ENCODE measurements at regions not wholly inside any gene's neighbourhood (a gene's known extent, or its start where the extent isn't known, plus 50 kb on each side); places are given as distances from the start of the nearest gene placed in this dataset.

DNA sequence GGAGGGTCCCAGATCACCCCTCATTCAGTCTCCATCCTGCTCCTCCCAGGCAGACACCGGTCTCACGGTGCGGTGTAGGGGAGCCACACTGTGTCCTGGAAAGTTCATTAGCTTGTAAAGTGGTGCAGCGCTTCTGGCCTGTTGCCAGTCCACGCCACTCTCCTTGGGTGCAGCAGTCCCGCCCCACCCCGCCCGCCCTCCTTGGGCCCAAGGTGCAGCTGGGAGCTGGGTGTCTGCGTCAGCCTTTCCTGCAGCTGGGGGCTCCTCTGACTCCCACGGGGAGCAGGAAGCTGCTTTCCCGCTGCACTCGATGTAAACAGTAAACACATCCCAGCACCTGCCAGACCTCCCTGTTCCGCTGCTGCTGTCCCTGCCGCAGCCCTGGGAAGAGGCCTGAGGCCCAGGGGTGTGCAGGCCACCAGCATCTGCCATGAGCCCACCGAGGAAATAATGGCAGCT is 53.8 kb upstream of the ASB18 start:
- DNase-seq (ENCODE audit: low read depth) = no peak

DNA sequence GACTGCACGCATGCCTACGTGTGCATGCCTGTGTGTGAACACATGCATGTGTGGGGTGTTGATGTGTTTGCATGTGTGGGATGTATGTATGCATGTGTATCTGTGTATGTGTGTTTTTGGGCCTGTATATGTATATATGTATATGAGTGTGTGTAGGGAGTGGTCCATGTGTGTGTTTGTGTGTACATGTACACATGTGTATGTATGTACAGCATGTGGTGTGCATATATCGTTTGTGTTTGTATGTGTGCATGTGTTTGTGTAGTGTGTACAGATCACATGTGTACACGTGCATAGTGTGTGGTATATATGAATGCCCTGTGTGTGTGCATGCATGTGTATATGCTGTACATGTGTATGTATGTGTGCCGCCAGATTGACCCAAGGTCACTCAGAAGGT is 54.2 kb upstream of the ASB18 start:
- DNase-seq (ENCODE audit: low read depth) = no peak

DNA sequence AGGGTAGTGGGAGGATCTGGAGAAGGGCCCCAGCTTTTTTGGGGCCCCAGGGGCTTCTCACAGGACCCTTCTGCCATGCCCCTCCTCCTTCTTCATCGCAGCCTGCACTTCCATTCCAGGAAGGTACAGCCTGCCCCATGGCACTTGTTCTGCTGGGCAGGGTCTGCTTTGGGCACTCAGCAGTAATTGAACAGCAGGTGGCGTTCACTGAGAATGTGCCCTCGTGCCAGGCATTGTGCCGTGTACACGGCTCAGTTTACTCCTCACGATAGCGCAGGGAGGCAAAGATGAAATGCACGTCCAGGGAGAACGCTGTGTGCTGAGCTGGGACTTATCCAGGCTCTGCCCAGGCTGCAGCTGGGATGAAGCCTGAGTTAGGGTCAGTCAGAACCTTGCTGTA is 54.8 kb upstream of the ASB18 start:
- no peak for DNase-seq (ENCODE audit: low read depth)

DNA sequence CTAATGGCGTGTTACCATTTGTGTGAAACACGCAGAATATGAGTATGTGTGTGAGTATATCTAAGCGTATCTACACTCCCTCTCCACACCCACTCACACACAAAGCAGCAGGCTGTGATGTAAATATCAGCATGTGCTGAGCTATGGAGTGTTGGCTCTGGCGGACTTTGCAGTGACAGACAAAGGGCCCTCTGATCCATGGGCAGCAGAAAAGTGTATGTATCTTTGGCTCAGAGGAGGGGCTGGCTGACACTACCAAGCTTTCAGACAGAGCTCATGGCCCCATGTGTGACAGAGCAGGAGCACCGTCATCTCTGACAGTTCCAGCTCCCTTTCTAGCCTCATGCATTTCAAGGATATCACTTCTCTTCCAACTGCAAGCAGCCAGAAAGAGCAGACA is 57.2 kb upstream of the ASB18 start:
- DNase-seq (ENCODE audit: low read depth) = no peak

DNA sequence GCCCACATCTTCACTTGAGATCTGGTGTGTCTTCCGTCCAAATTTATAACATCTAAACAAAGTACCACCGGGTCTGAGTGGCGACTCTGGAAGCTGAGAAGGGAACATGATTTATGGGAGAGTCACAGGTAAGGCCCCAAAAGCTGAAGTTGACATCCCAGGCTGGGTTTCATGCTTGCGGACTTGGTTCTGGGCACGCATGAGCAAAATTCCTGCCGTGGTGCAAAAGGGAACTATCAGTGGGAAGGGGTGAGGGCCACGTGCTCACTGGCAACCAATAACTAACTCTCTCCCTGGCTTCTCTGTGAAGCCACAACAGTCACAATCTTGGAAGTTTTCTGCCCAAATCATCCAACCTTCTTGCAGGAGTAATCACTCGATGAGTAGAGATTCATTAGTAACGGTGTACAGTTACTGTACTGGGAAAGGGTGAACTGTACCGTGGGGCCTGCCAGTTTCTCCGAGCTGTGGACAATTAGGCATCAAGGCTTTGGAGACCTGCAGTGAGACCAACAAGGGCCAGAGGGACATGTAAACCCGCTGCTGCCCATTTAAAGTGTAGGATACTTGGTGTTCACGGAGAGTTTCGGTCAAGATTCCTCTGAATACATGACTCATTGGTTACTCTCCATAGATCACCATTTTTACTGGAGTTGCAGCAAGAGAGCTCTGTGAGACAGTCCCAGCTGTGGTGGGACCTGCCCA is 69.4 kb upstream of the ASB18 start:
- DNase-seq (ENCODE audit: low read depth) = no peak

DNA sequence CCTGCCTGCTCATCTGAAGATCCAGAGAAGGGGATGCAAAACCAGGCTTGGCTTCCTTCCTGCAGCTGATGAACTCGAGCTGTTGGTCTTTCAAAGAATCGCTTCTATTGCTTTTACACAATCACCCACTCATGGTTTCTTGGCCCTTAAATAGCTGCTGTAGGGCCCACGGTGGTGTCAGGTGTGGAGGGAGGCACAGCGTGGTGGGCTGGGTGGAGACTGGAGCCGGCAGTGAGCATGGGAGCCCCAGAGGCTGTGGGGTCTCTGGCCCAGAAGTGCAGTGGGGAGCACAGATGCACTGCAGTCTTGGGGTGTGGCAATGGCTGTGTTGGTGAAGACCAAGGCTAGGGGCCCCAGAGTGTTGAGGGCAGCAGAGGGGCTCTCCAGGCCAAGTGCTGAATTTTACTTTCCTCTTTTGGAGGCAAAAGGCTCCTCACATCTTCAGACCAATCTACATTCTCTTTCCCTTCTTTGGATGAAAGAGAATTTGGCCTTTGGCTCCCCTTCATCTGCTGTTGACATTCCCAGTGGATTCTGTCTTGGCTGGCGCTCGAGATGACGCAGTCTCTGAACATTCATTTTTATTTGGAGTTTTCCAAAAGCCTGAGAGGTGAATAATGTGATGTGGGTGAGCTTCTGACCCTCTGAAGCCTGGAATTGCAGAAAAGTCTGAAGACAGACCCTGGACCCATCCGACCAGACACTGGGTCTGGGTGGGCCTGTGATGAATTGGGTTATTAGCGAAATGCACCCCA is 70.1 kb upstream of the ASB18 start:
- no peak for DNase-seq (ENCODE audit: low read depth)

DNA sequence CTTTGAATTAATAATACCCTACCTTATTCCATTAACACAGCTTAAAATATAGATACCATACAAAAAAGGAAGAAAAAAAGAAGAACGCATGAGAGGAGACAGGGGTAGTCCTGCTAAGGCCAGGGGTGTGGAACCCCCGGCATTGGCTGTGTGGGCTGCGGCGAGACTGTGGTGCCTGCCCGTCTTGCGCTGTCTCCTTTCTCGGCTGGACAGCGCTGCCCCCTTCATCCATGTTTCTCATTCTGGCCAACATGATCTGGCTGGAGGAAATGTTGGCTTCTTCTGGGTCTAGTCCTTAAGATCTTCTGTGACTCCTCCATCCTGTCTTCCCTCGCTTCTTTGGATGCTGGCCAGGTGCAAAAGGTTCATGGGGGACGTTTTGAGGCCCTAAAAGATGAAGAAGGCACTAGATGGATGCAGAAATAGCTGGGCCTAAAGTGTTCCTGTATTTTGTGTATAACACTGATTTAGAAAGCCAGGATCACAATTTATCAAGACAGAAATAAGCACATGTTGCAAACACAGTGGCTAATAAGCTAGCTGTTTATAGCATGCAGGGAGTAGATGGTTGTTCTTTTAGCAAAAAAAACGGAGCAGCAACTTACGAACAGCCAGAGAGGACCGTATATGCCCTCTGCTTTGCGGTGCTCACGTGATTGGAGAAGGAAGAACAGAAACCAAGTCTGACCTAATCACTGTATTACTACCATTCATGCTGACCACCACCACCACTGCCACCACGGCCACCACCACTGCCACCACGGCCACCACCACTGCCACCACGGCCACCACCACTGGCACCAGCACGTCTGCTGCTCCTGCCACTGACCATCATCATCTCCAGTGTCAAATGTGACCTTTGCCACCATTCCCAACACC is 71.7 kb upstream of the ASB18 start:
- no peak for DNase-seq (ENCODE audit: low read depth)

DNA sequence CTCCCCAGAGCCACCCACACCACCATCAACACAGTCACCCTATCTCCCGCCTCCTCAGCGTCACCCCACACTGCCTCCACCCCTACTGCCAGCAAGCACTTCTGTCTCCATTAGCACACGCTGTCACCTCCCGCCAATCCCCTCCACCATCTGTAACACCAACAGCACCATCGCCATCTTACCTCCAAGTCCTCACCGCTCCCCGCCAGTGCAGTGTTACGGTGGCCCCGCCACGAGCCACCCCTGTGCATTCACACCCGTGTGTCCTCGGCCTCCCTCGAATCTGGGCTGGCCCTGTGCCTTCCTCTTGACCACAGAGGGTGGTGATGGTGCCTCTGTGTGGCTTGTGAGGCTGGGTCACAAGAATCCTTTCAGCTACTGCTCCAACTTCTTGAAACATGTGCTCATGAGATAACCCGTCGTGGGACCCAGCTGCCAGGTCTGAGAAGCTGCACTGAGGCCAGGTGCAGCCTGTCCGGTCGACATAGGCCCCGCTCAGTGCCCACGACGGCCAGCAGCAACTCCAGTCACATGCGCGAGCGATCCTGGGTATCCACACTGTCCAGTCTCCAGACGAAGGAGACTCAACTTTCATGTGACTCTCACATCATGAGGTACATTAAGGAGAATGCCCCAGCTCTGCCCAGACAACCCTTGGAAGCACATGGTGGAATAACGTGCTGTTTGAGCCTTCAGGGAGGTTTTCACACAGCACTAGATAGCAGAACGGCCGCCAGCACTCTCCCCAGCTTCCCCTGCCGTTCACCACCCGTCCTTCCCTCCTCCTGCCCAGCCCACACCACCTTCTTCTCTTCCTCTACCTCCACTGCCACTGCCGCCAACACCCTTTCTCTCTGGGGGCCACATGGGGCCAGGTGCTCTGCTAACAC is 72.6 kb upstream of the ASB18 start:
- no peak for DNase-seq (ENCODE audit: low read depth)

DNA sequence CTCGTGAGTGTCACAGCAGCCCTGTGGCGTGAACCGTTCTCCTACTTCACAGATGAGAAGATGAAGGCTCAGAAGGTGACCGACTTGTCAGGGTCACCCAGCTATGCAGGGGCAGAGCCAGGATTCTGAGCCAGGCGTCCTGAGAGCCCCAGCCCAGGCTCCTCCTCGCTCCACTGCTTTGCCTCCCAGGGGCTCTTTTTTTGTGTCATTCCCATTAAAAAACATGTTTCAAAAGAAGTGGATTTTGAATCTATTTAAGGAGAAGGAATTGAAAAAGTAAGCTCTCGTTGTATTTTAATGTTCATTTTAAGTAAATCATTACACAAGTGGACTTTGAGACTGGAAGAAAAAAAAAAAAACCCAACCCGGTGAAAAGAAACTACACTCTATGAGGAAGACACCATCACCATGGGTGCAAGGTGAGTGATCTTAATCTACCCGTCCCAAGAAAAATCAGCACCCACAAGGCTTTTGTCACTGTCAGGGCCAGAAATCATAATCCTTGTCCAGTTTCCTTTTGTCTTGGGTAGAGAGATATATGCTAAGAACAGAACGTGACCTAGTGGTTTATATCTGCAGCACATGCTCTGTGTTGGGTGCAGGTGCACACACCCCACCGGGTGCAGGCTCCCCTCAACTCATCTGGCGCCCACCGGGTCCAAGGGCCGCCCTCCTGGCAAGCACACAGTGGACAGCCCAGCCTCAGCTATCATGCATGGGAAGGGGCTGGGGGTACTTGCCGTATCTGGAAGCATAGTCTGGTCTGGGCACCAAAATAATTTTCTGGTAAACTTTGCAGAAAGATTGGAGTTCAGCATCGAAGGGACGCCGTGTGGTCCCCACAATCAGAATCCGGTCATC is 73.5 kb upstream of the ASB18 start:
- no peak for DNase-seq (ENCODE audit: low read depth)

DNA sequence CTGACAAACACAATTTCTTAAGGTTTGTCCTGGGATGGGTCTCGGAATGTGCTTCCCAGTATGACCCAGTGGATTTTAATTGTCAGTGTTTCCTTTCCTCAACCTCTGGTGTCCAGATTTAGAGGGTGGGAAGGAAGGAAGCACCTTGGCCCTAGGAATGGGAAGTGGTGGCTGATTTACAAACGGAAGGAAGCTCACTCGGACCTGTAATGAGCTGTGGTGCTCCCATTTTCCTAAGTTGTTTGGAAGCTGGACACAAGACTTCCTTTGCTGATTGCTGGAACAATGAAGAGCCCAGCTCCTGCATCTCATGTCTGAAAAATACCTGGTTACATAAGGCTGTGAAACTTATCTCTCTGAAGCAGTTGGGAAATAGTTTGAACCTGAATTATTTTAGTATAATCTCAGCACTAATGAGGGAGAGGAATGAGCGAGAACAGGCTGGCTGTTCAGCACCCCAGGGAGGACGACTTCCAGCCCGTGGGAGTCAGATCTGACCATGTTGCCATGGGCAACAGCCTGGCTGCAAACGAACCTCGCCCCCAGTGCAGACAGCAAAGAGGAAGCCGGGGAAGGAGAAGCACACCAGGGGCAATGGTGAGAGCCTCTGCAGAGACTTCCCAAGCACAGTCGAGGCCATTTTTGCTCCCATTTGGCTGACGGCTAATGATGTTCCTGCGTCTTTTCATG is 74.4 kb upstream of the ASB18 start:
- no peak for DNase-seq (ENCODE audit: low read depth)

DNA sequence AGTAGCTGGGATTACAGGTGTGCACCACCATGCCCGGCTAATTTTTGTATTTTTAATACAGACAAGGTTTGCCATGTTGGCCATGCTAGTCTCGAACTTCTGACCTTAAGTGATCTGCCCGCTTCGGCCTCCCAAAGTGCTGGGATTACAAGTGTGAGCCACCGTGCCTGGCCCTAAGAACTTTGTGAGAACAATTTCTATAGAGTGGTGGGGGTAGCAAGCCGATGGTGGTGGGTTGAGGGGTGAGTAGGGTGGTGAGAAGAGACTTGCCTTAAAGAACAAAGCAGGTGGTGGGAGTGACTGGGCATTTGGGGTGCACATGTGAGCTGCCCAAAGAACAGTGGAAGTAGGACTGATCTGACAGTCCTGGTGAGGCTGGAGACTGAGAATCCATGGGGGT is 76.0 kb upstream of the ASB18 start:
- no peak for DNase-seq (ENCODE audit: low read depth)

DNA sequence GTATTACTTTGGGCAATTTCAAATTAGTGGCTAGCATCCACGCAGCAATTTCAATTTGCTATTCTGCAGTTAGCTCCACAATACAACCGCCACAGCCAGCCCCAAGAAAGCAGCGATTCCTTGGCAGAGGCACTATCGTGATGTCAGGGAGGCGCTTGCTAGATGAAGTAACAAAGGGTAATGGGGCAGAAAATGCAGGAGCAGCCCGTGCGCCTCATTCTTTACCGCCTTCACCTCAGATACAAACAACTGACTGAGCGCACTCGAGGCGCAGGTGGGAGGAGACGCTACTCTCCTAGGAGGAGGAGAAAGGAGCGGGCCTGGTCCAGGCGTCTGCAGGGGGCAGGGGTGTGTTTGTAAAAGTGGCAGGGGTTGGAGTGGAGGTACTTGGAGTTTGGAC is 76.9 kb upstream of the ASB18 start:
- no peak for DNase-seq (ENCODE audit: low read depth)

DNA sequence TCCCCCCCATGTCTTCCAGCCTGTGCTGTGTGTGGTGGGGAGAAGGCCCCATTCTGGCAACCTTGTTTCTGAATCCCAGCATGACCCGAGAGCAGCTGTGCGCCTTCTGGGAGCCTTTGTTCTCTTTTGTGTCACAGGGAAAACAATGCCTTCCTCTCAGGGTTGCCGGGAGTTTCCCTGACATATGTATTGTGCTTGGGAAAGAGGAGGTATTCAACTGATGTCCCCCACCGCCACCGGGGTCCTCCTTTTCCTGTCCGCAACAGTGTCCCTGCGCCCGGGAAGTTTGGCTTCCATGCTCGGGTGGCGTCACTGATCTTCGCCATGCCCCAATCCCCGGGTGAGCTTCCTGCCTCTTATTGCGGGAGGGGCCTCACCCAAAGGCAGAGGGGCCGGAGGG is 77.5 kb upstream of the ASB18 start:
- no peak for DNase-seq (ENCODE audit: low read depth)

DNA sequence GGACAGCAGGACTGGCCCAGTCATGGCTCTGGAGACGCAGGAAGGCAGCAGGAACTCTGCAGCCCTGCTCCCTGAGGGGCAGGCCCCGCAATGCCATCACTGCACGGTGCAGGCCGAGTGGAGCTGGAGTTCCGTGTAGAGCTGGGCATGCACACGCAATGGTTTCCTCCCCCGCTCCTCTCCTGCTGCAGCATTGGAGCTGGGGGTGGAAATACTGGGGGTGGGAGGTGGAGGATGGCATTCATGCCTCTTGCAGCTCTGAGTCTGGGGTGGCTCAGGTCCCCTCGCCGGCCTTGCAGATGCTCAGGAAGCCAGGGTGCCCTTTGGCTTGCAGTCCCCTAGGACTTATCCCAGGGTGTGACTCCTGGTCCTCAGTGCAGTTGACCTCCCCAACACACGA is 78.3 kb upstream of the ASB18 start:
- no peak for DNase-seq (ENCODE audit: low read depth)

DNA sequence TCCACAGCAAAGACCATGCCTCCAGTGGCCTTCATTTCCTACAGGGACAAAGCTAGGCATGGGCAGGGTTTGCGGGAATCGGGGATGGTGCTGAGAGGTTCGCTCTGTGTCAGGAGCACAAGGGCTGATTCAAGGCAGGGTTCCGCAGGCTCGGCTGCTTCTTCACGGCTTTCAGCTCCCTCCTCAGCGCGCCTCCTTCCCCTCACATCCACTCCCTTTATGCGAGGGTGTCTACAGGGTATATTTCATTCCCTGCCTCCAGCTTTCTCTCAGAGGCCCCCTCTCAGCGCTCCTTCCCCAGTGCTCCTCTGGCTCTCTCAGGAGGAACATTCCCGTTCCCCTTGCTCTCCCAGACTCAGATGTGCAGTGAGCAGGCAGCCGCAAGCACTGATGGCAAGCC is 78.7 kb upstream of the ASB18 start:
- no peak for DNase-seq (ENCODE audit: low read depth)

DNA sequence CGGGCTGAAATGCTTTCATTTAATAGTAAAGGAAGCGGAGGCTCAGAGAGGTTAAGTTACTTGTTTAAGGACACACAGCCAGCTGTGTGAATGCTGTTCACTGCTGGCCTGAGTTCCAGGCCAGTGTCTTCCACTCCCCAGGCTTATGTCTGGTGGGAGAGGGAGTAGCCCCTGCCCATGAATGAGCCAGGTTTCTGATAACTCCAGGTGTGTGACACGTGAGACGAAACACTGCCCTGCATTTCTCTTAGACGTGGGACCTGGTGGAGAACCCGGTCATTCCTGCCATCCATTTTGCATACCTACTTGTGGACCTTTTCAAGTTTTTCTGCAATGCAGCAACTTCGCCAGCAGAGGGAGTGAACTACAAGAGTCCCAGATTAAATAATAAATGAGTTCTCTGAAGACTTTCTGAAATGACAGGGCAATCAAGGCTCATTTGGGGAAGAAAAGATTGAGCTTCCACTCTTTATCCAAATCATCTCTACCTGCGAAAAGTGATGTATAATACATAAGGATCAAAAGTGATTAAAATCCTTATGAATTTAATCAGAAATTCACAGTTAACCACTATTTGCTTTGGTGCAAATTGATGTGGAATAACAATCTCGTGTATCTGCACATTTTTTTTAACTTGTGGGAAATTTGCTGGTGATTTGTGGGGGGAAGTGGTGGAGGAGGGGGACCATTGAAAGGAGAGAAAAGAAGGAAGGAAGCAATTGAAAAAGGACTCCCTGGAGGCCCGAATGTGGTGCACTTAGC is 79.4 kb upstream of the ASB18 start:
- DNase-seq (ENCODE audit: low read depth) = no peak

DNA sequence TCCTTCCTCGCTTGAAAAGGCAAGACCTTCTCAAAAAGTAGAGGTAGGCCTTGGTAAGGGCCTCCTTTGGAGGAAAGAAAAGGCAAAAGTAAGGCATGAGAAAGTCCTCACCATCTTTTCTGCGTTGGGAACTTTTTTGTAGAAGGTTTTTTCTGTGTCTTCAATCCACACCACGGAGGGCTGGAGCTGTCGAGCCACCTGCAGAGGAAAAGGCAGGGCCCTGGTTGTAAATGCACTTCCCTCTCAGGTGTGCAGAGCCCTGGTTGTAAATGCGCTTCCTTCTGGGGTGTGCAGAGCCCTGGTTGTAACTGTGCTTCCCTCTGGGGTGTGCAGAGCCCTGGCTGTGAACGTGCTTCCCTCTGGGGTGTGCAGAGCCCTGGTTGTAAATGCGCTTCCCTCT is 80.2 kb upstream of the ASB18 start:
- no peak for DNase-seq (ENCODE audit: low read depth)

DNA sequence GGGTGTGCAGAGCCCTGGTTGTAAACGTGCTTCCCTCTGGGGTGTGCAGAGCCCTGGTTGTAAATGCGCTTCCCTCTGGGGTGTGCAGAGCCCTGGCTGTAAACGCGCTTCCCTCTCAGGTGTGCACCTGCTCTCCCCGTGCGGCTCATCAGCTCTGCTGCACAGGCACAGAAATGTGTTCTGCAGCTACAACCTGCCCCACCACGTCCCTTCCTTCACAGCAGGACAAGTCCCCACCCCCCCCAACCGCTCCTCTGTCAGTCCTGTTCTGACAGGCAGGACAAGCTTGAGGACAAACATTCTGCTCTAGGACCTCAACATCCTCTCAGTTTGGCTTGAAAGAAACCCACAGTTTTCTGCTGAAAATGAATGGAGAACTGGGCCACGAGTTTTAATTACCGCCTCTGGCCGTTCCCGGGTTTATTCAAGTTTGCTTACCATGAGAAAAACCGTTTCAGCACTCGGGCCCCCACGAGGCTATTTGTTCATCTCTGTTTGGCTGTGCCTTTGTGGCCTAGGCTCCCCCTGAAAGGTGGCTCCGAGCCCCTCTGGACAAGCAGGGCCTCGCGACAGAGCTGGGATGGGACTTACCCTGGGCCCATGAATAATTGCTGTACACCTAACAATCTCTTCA is 81.0 kb upstream of the ASB18 start:
- DNase-seq (ENCODE audit: low read depth) = no peak

DNA sequence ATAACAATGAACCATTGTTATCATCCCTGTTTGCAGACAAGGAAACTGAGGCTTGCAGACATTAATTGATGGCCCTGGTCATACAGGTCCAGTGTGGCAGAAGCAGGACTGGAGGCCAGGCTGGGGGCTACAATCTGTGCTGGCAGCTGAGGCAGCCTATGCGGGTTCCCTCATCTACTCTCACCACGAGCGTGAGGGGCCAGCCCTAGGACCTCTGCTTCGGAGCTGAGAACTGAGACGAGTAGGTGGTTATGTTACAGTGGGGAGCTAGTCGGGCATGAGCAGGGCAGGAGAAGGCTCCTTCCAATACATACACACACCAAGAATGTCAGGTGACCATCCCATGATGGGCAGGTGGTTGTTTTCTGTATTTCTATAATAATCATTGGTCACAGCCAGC is 82.2 kb upstream of the ASB18 start:
- no peak for DNase-seq (ENCODE audit: low read depth)

Data from stimulated activated CD8-positive, alpha-beta memory T cell treated with anti-CD3 and anti-CD28 coated beads, Interleukin-7, amount 100 ng/mL, for 24 hours (primary cell).